ENCODE measurements at regions not wholly inside any gene's neighbourhood (a gene's known extent, or its start where the extent isn't known, plus 50 kb on each side); places are given as distances from the start of the nearest gene placed in this dataset.

GRCh38 chrX:10028283-10029104, 61.3 kb downstream of the CLDN34 start:
- no peak for TF ChIP-seq CTCF (conservative IDR thresholded peaks at IDR 0.05; ENCODE audit: low read depth, low read length)
- no peak for TF ChIP-seq EZH2 (IDR thresholded peaks at IDR 0.05; ENCODE audit: borderline replicate concordance, low read depth, low read length, poor library complexity, severe bottlenecking)

Measured in A673 (cell line).